GM20000 (cell line): ENCODE measurements at regions not wholly inside any gene's neighbourhood (a gene's known extent, or its start where the extent isn't known, plus 50 kb on each side); places are given as distances from the start of the nearest gene placed in this dataset.
"Not testable (repeated sequence)": the region's sequence is repeated elsewhere in the genome, so short reads cannot be mapped to it uniquely, and the experiment has no call there.

Experiments
- DNase-seq: peaks from one replicate; pipeline ENCODE4 v3.0.0; 2012; ENCODE audit warnings: low spot score
- CTCF ChIP-seq: IDR thresholded peaks from 2 replicates; pipeline ENCODE4 v1.5.1; 2012; ENCODE audit warnings: mild to moderate bottlenecking, control low read depth; ENCODE audit errors: extremely low read depth, missing control alignments

- no peak for DNase-seq
- TF ChIP-seq CTCF: no peak
Measured at GRCh38 chr10:36017137-36017536, 375.0 kb upstream of the FZD8 start.

GRCh38 chr10:36007369-36007768 is 365.3 kb upstream of the FZD8 start:
- no peak for DNase-seq
- no peak for TF ChIP-seq CTCF

GRCh38 chr10:36003688-36004087 is 361.6 kb upstream of the FZD8 start:
- TF ChIP-seq CTCF: no peak
- DNase-seq: no peak

GRCh38 chr10:36003031-36003600 is 361.0 kb upstream of the FZD8 start:
- no peak for DNase-seq
- TF ChIP-seq CTCF: no peak

- TF ChIP-seq CTCF: no peak
- no peak for DNase-seq
Measured at GRCh38 chr10:36002445-36002844, 360.3 kb upstream of the FZD8 start.

GRCh38 chr10:36000754-36001153 is 358.7 kb upstream of the FZD8 start:
- not testable (repeated sequence) for DNase-seq

GRCh38 chr10:35998026-35998425 is 355.9 kb upstream of the FZD8 start:
- no peak for TF ChIP-seq CTCF
- no peak for DNase-seq

- no peak for DNase-seq
- no peak for TF ChIP-seq CTCF
Measured at GRCh38 chr10:35995485-35995884, 353.4 kb upstream of the FZD8 start.
